ENCODE measurements at regions not wholly inside any gene's neighbourhood (a gene's known extent, or its start where the extent isn't known, plus 50 kb on each side); places are given as distances from the start of the nearest gene placed in this dataset.

DNA sequence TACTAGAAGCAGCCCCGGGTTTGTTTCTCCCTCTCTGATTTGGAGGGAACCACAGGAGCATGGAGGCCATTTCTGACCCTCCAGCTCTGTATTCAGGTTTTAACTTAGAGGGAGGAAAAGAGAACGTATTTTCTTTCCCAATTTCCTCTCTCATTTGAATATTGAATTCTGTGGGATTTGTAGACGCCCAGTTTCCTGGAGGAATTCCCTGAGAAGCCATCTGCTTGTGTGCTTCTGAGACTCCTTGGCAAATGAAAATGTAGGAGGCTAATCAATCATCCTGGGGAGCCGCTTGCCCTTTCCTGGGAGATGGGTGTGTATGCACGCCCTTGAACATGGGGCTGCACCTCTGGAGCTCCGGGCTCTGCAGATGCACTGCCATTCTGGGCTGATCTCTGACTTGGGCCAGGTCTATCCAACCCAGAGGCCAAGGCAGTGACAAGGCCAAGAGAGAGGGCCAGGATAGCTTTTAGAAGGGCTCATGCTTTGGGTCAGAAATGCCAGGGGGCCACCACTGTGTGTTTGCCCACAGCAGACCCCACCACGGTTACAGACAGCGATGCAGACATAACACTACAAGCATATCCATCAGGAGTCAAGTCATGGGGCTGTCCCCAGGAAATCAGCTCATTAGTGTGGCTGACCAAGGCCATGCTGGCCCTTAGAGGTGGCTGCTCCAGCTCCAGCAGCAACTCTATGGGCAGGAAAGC, 174.5 kb downstream of the C5orf15 start:
- TF ChIP-seq CEBPB (IDR thresholded peaks at IDR 0.05; ENCODE audit: low read depth, low read length) (no peak), TEAD4 (IDR thresholded peaks at IDR 0.05; ENCODE audit: low read depth, low read length) (no peak), POLR2A (IDR thresholded peaks at IDR 0.05; ENCODE audit: control extremely low read depth in 1 of 2, low read depth in 2 of 2, low read length in 2 of 2) (no peak), CHD1 (IDR thresholded peaks at IDR 0.05; ENCODE audit: low read depth, low read length) (no peak)
- TF ChIP-seq, protein P1, sequence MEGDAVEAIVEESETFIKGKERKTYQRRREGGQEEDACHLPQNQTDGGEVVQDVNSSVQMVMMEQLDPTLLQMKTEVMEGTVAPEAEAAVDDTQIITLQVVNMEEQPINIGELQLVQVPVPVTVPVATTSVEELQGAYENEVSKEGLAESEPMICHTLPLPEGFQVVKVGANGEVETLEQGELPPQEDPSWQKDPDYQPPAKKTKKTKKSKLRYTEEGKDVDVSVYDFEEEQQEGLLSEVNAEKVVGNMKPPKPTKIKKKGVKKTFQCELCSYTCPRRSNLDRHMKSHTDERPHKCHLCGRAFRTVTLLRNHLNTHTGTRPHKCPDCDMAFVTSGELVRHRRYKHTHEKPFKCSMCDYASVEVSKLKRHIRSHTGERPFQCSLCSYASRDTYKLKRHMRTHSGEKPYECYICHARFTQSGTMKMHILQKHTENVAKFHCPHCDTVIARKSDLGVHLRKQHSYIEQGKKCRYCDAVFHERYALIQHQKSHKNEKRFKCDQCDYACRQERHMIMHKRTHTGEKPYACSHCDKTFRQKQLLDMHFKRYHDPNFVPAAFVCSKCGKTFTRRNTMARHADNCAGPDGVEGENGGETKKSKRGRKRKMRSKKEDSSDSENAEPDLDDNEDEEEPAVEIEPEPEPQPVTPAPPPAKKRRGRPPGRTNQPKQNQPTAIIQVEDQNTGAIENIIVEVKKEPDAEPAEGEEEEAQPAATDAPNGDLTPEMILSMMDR (IDR thresholded peaks at IDR 0.05; ENCODE audit: control extremely low read depth in 1 of 3, insufficient read depth in 1 of 3, low read depth in 1 of 3, low read length in 3 of 3): no peak
